ENCODE measurements at regions not wholly inside any gene's neighbourhood (a gene's known extent, or its start where the extent isn't known, plus 50 kb on each side); places are given as distances from the start of the nearest gene placed in this dataset.

DNA sequence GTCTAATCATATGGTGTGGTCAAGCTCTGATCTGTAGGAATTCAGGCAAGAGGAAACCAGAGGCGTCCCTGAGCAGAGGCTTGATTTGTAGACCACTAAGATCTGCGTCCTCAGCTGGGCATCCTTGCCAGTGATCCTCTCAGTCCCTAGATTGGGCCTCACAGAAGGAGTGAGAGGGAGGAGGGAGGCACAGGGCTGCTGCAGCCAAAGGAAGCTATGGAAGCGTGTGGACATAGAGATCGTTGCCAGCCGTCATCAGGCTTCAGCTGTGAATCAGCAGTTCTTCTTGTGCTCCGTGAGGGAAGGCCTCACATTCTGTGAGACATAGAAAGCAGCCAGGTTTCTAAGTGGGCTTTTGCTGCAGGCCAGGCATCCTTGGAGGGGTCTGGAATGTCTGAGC is 254.6 kb upstream of the KIRREL3 start:
- DNase-seq, result no peak

DNA sequence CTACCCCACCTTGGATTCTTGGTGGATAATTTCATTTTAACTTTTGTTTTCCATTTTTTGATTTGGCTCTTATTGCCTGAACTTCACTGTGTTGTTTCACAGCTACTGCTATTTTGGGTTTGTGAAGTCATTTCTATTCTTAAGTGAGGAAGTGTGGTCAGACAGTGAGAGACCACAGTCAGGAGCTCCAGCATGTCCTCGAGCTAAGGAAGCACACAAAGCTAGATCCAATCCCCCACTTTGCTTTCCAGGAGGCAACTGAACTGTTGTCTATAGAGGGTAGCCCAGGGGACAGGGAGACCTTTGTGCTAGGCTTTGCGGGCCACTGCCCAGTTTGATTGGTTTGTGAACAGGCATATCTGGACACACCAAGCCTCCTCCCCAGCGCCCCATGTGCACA is 251.8 kb upstream of the KIRREL3 start:
- DNase-seq, result no peak

DNA sequence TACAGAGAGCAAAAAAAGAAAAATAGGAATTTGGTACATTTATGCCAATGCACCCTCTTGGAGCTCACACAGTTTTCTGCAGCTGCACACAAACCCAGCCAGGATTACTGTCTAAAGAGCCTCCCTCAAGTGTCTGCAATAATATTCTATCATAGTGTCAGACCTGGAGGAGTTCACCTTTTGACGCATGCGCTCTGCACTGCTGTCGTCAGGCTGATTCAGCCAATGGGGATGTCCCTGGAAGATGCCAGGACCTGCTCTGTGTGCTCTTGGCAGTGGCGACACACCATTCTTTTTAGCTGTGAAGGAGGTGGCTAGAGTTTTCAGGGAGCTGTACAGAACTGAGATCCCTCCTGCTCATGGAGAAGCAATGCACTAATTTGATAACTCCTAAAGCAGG is 249.0 kb upstream of the KIRREL3 start:
- no peak for DNase-seq

- no peak for DNase-seq
Measured at GRCh38 chr11:127248476-127248875, 247.9 kb upstream of the KIRREL3 start.

GRCh38 chr11:127247261-127247851 is 246.8 kb upstream of the KIRREL3 start:
- DNase-seq, result no peak

- no peak for DNase-seq
Measured at GRCh38 chr11:127242676-127243075, 242.1 kb upstream of the KIRREL3 start.

GRCh38 chr11:127238321-127238720 is 237.8 kb upstream of the KIRREL3 start:
- no peak for DNase-seq

- no peak for DNase-seq
Measured at GRCh38 chr11:127236776-127237175, 236.2 kb upstream of the KIRREL3 start.

DNA sequence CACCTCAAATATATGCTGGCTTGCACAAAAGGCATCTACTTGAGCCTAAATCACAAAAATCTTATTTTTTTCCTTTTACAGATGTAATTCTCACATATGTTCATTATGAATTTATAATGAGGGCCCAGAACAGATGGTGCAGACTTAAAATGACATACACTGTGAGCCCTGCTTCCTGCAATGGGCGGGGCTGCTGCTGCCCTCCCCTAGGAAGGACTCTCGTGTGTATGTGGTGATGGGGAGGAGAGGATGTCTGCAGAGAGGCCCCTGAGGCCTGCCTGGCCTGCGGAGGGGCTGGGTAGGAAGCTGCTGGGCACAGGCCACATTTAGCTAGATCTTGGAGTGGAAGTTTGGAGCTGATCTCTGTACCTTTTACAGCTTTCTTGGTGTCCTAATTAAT is 233.4 kb upstream of the KIRREL3 start:
- no peak for DNase-seq

GRCh38 chr11:127230392-127230791 is 229.8 kb upstream of the KIRREL3 start:
- DNase-seq, result no peak

GRCh38 chr11:127226949-127227348 is 226.4 kb upstream of the KIRREL3 start:
- DNase-seq, result no peak

- no peak for DNase-seq
Measured at GRCh38 chr11:127226380-127226779, 225.8 kb upstream of the KIRREL3 start.

- DNase-seq, result no peak
Measured at GRCh38 chr11:127225619-127226018, 225.0 kb upstream of the KIRREL3 start.

- DNase-seq, result no peak
Measured at GRCh38 chr11:127224276-127224675, 223.7 kb upstream of the KIRREL3 start.

- no peak for DNase-seq
Measured at GRCh38 chr11:127223633-127224032, 223.1 kb upstream of the KIRREL3 start.

- DNase-seq, result no peak
Measured at GRCh38 chr11:127223026-127223425, 222.5 kb upstream of the KIRREL3 start.

DNA sequence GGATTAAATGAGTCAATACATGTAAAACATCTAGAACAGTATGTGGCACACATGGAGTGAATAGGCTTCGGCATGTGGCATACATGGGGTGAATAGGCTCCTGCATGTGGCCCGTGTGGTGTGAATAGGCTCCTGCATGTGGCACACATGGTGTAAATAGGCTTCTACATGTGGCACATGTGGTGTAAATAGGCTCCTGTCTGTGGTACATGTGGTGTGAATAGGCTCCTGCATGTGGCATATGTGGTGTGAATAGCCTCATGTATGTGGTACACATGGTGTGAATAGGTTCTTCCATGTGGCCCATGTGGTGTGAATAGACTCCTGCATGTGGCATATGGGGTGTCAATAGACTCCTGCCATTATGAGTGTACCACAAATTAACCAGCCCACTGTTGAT is 219.1 kb upstream of the KIRREL3 start:
- no peak for DNase-seq

GRCh38 chr11:127218275-127218608 is 217.7 kb upstream of the KIRREL3 start:
- no peak for DNase-seq

- DNase-seq, result no peak
Measured at GRCh38 chr11:127217452-127218274, 217.1 kb upstream of the KIRREL3 start.

DNA sequence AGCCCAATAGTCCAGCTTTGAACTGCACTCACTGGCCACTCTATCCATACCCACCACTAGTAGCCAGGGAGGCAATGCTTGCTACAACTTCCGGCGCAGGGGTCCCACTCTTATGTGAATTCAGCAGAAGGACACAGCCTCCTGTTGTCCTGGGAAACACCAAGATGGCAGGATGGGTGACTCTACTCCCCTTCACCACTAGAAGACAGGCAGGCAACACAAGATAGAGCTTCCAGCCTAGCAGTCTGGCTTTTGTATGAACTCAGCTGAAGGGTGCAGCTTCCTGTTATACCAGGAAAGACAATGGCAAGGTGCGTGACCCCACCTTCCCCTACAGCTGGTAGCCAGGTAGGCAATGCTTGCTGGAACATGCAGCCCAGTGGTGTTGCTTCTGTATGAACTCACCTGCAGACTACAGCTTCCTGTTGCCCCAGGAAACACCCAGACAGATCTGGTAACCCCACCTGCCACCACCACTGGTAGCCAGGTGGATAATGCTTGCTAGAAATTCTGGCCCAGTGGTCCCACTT is 205.2 kb upstream of the KIRREL3 start:
- no peak for DNase-seq

DNA sequence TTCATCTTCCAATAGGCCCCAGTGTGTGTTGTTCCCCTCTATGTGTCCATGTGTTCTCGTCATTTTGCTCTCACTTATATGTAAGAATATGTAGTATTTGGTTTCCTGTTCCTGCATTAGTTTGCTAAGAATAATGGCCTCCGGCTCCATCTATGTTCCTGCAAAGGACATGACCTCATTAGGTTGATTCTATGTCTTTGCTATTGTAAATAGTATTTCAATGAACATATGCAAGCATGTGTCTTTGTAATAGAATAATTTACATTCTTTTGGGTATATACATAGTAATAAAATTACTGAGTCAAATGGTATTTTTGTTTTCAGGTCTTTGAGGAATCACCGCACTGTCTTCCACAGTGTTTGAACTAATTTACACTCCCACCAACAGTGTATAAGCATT is 202.9 kb upstream of the KIRREL3 start:
- no peak for DNase-seq

DNA sequence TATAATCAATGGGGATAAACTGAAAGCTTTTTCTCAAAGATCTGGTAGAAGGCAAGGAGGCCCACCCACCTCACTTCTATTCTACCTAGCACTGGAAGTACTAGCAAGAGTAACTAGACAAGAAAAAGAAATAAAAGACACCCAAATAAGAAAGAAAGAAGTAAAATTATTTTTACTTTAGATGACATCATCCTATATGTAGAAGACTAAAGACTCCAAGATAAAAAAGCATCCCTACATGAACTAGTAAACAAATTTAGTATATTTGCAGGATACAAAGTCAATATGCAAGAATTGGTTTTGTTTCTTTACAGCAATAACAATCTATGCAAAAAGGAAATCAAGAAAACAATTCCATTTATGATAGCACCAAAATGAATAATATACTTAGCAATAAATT is 201.5 kb upstream of the KIRREL3 start:
- DNase-seq, result no peak

DNA sequence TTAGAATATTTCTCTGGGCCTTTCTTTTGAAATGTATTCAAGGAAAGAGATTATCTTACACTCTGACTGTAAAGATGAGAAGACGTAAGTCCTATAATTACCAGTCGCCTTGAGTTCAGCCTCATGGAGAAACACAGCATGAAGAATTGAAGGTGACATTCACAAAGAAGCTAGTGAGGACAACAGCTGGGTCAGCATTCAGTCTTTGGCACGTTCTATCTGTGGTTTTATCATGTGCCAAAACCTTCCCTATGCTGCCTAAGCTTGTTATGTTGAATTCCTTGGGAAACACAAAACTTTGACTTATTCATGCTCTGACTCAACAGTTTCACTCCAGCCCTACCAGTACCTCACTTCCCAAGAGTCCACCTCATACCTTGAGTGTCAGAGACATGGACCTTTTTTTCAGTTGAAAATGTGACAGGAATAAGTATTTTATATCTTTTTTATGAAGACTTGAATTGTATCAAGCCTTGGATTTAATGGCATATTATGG is 198.8 kb upstream of the KIRREL3 start:
- no peak for DNase-seq

- no peak for DNase-seq
Measured at GRCh38 chr11:127195501-127196120, 195.0 kb upstream of the KIRREL3 start.

Data from NCI-H226 (cell line).